Cardiac fibroblast (primary cell): ENCODE measurements at regions not wholly inside any gene's neighbourhood (a gene's known extent, or its start where the extent isn't known, plus 50 kb on each side); places are given as distances from the start of the nearest gene placed in this dataset.
A peak's percentile ranks its signal among the peaks of the same experiment; 100 is the strongest.

ENCODE experiments used
- DNase-seq, 2 donors: peaks; one replicate each; pipeline versions ENCODE4 v3.0.0 to v3.0.0-alpha.2; 2010; ENCODE audit warnings: low read depth in 2 of 2
- H3K4me3 ChIP-seq, 2 donors: replicated peaks in 1 of 2; 1 replicate in 1 of 2; 2 replicates in 1 of 2; pipeline ENCODE4 v1.5.1; 2011; ENCODE audit warnings: low read depth in 2 of 2, low read length in 2 of 2, mild to moderate bottlenecking in 2 of 2, moderate library complexity in 1 of 2
- TF ChIP-seq, protein P1 (sequence below): IDR thresholded peaks from one replicate; pipeline ENCODE4 v1.5.1; 2011; ENCODE audit warnings: low read depth, mild to moderate bottlenecking, low read length, inconsistent platforms

DNA sequence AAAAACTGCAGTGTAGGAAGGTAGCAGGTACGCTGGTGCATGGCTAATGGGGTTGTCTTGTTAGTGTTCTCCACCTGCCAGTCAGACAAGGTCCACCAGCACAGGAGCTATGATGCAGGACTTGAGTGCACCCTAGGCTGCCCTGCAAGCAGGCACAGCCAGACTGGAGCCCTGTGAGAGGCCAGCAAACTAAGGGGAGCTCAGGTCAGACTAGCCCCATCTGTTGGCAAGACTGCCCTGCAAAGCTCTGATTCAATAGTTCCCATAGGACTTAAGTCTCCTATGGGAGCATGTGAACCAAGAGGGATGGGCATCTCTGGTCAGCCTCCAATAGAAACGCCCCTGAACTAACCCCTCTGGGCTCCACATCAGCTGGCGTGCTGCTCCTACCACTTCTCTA, 1307.3 kb downstream of the C4orf33 start:
- TF ChIP-seq, protein P1, sequence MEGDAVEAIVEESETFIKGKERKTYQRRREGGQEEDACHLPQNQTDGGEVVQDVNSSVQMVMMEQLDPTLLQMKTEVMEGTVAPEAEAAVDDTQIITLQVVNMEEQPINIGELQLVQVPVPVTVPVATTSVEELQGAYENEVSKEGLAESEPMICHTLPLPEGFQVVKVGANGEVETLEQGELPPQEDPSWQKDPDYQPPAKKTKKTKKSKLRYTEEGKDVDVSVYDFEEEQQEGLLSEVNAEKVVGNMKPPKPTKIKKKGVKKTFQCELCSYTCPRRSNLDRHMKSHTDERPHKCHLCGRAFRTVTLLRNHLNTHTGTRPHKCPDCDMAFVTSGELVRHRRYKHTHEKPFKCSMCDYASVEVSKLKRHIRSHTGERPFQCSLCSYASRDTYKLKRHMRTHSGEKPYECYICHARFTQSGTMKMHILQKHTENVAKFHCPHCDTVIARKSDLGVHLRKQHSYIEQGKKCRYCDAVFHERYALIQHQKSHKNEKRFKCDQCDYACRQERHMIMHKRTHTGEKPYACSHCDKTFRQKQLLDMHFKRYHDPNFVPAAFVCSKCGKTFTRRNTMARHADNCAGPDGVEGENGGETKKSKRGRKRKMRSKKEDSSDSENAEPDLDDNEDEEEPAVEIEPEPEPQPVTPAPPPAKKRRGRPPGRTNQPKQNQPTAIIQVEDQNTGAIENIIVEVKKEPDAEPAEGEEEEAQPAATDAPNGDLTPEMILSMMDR = no peak
- DNase-seq = no peak
- no peak overlapping the region for H3K4me3 ChIP-seq

DNA sequence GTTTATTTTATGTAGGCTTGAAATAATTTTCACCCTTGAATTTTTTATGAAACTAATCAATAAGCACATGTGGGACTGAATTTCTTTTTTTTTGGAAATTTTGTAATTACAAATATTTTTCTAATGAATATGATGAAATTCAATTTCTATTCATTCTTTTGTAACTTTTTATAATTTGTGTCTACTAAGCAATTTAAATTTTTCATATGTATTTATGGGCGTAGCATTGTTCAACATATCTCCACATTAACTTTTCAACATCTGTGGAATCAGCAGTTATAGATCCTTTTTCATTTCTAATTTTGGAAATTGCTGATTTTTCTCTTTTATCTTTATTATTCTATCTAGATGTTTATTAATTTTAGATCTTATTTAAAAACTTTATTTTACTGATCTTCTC, 1320.3 kb downstream of the C4orf33 start:
- no peak overlapping the region for H3K4me3 ChIP-seq
- TF ChIP-seq, protein P1 = no peak
- DNase-seq = no peak

DNA sequence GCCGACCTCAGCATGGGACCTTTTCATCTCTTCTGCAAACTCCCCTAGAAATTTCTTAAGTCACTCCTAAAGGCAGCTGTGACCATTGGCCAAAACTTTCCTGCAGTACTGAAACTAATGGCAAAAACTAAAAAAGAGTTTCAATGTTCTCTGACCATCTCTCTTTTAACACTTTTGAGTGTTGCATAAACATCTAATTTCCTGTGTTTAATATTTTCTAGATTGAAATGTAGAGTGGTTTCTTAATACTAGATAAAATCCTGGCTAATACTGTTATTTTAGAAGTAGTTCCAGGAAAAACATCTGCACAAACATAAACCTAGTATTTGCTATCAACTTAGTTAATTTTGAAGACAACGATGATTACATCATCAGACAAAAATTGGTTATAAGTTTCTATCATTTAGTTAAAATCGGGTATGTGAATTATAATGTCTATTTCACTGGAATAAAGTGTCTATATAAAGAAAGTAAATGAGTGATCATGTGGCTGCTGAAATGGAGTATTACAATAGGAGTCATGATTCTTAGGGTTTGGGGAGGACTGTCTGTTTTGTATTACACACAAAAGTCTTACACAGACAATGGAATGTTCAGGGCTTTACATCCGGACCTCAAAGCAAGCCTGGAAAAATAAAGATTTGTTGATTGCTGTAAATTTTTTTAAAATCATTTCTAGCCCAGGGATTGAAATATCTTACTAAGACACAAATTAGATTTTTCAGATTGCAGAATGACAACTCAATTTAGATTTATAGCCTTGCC, 1323.4 kb downstream of the C4orf33 start:
- DNase-seq = peak; percentile 38 to 64
- H3K4me3 ChIP-seq = no peak overlapping the region
- TF ChIP-seq, protein P1 = no peak

DNA sequence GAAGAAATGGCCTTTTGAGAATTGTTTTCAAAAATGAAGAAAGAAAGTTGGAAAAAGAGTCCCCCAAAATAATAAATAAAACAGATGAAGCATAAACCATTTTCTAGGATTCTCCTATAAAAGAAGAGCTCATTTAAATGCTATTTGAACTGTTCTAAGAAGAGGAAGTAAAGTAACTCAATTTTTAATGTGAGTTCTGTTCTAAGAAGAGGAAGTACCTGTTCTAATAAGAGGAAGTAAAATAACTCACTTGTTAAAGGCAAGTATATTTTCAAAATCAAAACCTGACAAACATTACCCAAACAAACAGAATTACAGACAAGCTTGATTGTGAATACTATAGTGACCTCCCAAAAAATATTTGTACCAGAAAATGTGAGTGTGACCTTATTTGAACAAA, 1326.3 kb downstream of the C4orf33 start:
- TF ChIP-seq, protein P1 = no peak
- H3K4me3 ChIP-seq = no peak overlapping the region
- no peak for DNase-seq

DNA sequence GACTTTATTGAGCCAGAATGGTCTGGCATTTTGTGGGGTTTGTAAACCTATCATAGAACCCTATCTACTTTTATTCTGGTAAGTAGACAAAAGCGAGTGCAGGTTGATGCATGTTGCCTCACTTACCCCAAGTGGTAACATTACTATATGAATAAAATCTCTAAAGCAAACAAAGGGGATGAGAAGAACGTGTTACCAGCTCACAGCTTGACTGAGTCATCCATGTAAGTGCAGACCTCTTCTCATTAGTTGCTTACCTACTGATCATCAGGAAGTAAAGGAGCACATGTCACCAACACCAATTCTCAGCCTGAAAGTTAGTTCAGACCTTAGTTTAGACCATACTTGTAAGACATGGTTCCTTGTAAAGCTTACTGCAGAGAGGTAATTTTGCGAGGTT, 1328.3 kb downstream of the C4orf33 start:
- no peak overlapping the region for H3K4me3 ChIP-seq
- DNase-seq = peak in 1 of 2 donors; percentile 2
- TF ChIP-seq, protein P1 = no peak

DNA sequence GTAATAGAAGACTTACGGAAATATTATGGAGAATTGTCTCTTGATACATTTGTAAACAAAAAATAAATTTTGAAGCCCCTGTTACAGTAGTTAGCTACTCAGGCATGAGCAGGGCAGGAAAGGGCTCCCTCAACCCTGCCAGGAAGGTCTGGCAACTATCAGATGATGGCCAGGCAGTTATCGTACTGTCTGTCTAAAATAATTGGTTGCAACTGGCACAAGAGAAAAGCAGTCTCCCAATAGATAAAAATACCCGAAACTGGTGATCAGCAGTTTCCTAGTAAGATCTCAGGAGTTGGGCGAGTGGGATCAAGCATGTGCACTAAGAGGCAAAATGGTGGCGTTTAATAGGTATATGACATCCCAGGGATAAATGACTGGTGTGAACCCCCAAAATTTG, 1336.3 kb downstream of the C4orf33 start:
- no peak for DNase-seq
- TF ChIP-seq, protein P1 = no peak
- H3K4me3 ChIP-seq = no peak overlapping the region

DNA sequence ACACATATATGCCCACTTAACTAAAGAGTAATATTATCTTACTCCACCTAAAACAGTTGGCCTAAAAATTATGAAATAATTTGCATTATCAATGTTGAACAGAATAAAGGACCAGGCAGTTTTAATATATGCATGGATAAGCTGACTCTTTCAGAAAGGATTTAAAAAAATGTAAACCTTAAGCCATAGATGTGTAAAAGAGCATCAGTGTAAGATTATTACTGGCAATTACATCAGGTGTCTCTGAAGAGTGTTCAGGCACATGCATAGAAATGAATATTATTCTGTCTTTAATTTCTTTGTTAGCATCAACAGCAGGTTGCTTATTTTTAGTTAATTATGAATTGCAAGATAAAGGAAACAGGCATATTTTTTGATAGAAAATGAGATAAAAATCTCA, 1353.8 kb downstream of the C4orf33 start:
- TF ChIP-seq, protein P1 = no peak
- no peak for DNase-seq
- H3K4me3 ChIP-seq = no peak overlapping the region
